SH-SY5Y (cell line): ENCODE measurements at regions not wholly inside any gene's neighbourhood (a gene's known extent, or its start where the extent isn't known, plus 50 kb on each side); places are given as distances from the start of the nearest gene placed in this dataset.

Source experiments
- GATA2 ChIP-seq: IDR thresholded peaks from 2 replicates; pipeline ENCODE4 v1.6.1; 2011; ENCODE audit warnings: mild to moderate bottlenecking, low read depth, low read length
- GATA3 ChIP-seq: IDR thresholded peaks from 2 replicates; pipeline ENCODE4 v1.6.1; 2011; ENCODE audit warnings: low read depth, mild to moderate bottlenecking, low read length, moderate library complexity

DNA sequence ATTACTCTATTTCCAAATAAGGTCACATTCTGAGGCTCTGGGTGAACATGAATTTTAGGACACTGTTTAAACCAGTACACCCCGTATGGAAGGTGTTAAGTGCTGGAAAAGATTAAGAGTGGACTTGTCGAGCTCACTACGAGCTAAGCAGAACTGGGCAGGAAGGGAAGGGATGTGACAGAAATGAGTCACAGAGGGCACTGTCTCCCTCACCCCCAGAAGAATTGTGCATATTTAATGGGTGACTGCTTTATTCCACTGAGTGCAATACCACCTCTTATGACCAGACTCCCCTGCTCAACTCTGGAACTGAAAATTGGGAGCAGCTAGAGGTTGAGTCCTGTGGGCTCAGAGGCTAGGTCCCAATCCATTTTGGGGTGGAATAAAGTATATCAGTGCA, 187.4 kb upstream of the RPS6KA3 start:
- TF ChIP-seq GATA2 (no peak), GATA3 (no peak)

DNA sequence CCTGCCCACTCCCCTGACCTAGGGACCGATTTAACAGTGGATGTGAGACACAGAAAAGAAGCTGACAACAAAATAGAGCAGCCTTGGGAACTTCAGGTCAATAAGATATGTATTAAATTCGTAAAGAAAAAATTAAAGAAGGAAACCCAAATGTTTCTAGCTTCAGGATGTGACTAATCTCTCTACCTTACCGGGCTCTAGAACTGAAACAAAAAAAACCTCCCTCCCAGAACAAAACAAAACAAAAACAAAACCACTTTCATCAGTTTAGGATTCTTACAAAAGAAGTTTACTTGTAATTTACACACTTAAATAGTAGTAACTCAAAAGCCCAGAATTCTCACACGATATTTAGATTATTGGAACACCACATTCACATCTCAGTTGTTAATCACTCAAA, 185.8 kb upstream of the RPS6KA3 start:
- TF ChIP-seq GATA2 = no peak
- TF ChIP-seq GATA3 = no peak

DNA sequence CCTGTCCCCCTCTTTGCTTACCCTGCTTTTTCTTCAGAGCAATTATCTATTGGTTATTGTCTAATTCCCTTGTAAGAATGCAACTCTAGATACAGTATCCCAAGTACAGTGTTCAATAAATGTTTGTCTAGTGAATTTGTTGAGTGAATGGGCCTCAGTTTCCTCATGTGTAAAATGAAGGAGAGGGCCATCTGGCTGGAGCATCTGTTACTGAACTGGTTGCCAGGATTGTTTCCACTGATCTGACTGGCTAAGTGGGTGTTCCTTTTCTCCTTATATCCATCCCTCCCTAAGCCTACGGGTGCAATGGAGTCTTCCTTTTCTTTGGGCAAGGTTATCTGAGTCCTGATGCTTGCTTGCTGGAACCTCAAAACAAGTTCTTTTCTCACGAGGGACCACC, 185.2 kb upstream of the RPS6KA3 start:
- no peak for TF ChIP-seq GATA2
- TF ChIP-seq GATA3 = no peak

DNA sequence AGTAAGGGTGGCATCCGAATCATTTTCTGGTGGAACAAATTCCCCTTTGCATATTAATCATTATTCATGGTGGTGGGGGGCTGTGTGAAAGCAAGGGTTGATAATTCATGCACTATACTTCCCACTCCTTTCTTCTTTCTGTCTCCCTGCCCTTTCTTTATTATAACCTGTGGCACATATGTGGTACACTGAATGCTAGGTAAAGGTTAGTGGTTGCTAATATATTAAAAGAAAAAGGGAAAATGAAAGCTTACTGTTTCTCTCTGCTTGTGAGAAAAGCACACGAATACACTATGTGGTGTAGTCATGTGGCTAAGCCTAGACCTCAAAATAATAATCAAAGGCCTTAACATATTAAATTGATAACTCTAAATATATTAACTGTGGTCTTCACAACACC, 178.4 kb upstream of the RPS6KA3 start:
- no peak for TF ChIP-seq GATA2
- no peak for TF ChIP-seq GATA3

DNA sequence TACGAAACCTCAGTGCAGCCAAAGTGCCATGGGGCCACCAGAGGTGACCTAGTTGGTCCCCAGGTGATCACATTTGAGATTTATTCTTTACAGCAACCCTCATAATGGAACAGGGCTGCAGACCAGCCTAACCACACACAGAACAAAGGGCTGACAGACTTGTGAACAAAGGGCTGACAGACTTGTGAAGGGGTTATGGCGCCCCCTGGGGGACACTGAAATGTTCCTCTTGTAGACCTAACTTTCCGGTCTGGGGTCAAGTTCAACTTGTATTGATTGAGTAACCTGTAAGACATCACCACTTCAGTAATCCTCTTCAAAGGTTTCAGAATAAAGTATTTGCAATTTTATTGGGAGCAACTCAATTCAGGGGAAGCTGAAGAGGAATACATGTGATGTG, 175.9 kb upstream of the RPS6KA3 start:
- TF ChIP-seq GATA2 (no peak), GATA3 (no peak)

DNA sequence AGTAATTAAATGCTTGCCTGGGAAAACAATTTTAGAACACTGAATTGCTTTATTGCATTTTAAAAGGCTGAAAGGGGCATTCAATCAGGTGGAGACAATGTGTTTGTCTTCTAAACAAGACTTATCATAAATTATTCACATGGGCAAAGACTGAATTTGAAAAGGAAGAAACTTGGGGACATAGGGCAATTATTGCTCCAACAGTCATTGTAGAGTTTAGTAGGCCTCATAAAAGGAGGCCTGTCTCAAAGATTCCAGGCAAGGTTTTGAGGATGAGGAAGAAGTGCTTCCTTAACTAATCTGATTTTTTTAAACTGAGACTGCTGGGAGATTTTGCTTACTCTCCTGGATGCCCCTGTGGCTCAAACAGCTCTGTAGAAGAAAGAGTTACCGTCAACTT, 174.4 kb upstream of the RPS6KA3 start:
- TF ChIP-seq GATA3 (no peak), GATA2 (no peak)

DNA sequence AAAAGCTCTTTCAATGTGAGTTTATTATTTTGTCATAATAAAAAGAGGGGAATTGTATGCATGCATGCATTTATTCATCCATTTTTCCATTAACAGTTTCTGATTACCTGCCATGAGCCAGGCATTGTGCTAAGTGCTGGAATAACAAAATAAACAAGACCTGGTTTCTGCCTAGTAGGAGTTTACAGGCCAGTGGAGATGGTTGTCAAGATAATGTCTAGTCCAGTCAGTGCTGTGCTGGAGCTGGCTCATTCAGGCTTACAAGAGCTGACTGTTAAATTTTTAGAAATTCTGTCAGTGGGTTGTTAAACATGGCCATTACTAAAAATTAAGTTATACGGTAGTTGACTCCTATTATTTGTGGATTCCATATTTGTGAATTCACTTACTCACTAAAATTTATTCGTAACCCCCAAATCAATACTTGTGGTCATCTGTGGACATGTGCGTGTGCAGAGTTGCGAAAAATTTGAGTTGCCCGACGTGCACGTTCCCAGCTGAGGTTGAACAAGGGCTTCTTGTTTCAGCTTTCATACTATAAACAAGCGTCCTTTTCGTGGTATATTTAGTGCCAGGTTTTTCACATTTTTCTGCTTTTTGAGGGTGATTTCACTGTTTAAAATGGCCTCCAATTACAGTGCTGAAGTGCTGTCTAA, 172.3 kb upstream of the RPS6KA3 start:
- TF ChIP-seq GATA3 (0 out of 2 replicates have a peak, but pooled peaks have one; percentile 50), GATA2 (peak; percentile 90)

DNA sequence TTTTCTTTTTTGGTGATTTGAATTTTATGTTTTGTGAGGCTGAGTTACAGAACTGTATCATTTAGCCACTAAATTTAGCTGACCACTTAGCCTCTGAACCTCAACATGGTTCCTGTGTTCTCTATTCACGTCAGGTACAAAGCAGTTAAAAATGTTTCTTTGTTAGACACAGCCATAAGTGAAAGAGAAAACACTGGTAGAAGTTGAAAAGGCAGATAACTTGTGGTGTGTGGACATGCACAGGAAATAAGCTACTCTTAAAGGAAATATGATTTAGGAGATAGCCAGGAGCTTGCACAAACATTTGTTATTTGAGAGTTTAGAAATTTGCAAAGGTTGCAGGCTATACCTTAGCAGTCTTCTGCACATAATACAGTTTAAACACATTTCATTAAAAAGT, 171.0 kb upstream of the RPS6KA3 start:
- TF ChIP-seq GATA2 (no peak), GATA3 (no peak)

DNA sequence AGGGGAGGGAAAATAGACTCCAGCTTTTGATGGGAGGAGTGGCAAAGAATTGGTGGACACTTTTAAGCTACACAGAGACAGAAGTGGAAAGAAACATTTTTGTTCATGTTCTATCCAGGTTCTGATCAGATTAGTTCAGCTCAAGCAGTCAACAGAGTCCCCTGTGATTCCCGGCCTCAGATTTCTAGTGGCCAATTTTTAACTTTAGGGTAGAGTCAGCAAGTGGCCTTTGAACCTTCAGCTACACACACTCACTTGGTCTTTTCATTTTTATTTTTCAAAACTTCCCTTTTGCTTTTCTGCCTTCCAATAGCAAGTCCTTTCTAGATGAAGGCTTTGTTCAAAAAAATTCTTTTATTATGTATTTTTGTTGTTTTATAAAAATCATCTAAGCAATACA, 169.2 kb upstream of the RPS6KA3 start:
- TF ChIP-seq GATA3 (no peak), GATA2 (no peak)

DNA sequence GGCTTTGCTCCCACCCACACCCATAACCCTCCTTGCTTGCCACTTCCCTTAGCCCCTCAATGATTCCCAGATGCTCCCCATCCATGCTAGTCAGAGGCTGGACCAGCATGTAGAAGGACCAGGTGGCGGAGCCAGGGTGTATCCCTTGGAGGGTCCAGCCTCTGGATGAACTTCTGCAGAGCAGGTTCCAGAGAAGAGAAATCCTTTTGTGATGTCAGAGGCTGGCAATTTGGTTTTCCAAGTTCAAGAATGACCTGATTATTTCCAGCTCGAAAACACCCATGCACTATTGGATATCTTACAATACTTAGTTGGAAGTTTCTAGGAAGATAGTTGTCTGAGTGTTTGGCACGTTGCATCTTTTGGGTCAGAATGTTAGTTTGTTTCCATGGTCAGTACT, 168.3 kb upstream of the RPS6KA3 start:
- TF ChIP-seq GATA2 = no peak
- no peak for TF ChIP-seq GATA3

DNA sequence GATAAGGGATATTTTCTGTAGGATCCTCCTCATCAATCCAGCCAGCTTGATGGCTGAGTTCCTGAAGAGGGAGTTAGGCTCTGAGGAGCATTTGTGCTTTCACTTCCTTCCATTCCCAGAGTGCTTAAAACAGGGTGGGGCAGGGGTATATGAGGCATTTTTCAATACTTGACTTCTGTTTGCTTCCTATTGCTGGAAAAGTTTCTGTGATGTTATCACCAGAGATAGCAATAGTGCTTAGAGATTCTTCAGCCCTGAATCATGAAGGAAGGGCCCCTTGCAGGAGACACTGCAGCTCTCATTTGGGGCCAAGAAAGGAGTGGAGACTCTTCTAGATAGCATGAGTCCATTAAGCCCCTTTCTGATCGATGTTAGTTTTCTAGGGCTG, 166.7 kb upstream of the RPS6KA3 start:
- TF ChIP-seq GATA2 = no peak
- TF ChIP-seq GATA3 = no peak

DNA sequence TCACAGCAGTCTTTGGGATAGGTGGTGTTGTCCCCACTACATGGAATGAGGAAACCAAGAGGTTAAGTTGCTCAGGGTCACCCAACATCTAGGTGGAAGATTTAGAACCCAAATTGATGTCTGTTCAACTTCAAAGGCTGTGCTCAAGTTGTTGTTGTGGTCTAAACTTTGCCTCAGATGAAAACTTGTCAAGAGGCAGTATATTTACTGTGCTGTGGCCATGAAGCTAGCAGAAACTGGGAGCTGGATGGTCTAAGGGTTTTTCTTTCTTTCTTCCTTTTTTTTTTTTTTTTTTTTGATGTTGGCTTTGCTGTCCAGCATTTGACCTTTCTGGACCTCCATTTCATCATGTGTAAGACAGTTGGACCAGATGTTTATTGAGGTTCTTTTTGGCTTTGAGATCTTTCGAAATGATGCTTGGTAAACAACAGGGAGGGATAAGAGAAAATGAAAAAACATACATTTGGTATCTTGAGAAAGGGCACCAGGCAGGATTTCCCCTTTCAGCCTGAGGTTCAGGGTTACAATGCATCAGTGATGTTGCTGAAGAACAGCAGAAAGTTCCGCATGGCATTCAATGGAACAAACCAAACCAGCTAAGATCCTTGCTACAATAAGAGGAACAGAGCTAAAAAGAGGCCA, 166.2 kb upstream of the RPS6KA3 start:
- no peak for TF ChIP-seq GATA3
- TF ChIP-seq GATA2 = no peak

DNA sequence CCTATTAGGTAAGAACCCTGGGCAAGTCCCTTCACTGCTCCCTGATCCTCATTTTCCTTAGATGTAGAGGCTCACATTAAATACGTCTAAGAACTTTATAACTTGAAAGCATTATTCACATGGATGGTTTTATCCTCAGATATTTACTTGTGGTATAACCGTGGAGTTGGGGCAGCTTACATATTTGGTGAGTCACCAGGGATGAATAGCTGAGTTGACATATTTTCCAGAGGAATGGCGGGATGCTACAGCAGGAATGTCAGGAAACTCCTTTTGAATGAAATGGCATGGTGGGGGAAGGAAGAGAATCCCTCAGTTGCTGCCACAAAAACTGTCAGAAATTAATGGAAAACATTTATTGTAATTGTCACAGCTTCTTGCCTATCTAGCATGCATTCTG, 165.3 kb upstream of the RPS6KA3 start:
- TF ChIP-seq GATA2 (no peak), GATA3 (no peak)

DNA sequence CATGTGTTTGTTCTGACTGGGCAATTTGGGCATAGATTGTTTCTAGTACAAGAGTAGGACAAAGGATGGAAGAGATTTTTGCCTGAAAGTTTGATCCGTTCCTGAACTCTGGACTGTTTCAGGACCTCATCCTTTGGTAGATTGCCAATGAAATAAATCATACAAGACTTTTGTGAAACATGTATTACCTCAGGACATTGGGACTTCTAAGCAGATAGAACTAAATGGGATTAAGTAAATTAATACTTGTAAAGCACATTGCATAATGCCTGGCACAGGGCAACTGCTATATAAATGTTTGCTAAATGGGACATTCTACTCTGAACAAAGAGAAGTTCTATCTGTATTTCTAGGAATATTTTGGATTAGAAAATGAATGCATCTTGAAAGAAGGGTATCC, 164.8 kb upstream of the RPS6KA3 start:
- no peak for TF ChIP-seq GATA3
- TF ChIP-seq GATA2 = no peak

DNA sequence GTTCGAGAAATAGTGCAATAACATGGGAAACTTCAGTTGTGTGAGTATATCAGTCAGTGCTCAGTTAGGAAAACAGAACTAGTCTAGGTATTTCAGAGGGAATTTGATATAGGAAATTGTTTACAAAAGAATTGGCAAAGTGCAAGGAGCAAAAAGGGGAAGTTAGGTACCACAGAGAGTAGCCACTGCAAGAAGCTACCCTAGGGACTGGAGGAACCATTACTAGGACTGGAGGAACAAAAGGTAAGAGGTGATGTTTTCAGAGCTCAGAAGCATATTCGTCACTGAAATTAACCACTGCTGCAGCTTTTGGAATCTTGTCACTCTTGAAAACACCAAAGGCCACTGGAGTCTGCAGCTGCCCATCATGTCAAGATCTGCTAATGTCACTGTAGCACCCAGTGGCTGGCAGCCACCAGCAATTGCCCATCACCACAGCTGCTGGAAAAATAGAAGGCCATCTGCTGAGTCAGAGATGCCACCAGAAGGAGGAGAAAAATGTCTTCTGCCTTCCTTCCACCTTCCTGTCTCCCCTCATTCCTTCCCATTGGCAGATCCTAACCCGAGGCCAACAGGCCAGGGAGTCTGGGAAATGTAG, 160.6 kb upstream of the RPS6KA3 start:
- TF ChIP-seq GATA2 (no peak), GATA3 (no peak)
